ENCODE measurements at regions not wholly inside any gene's neighbourhood (a gene's known extent, or its start where the extent isn't known, plus 50 kb on each side); places are given as distances from the start of the nearest gene placed in this dataset.
A peak's percentile ranks its signal among the peaks of the same experiment; 100 is the strongest.

GRCh38 chr20:48502758-48503157 lies 325.0 kb downstream of the PREX1 start:
- intact Hi-C loops (cut with micrococcal nuclease; ENCODE audit: unreplicated experiment): no loop called here
- H3K4me2 ChIP-seq (ENCODE audit: control insufficient read depth, insufficient read depth): no peak overlapping the region
- POLR2A ChIA-PET: no interaction called here

More at GRCh38 chr20:48502758-48503157, 325.0 kb downstream of the PREX1 start:
- Histone ChIP-seq H3K9me3 (replicated peaks; ENCODE audit: control insufficient read depth, insufficient read depth, low read length) (no peaks in the 10 kb centered on the region), H2AFZ (ENCODE audit: control insufficient read depth, low read depth, low read length) (no peak overlapping the region), H3K4me3 (no peak overlapping the region), H3K4me1 (ENCODE audit: control insufficient read depth, insufficient read depth, low read length) (no peaks in the 10 kb centered on the region), H4K20me1 (ENCODE audit: control insufficient read depth, insufficient read depth) (no peaks in the 10 kb centered on the region), H3K27me3 (replicated peaks in 1 of 2; ENCODE audit: control insufficient read depth in 2 of 2, insufficient read depth in 2 of 2, low read length in 1 of 2) (peaks cover 0 to 4% of the 10 kb centered on the region in 2 experiments; a peak in 2 of 4 replicates), H3K9ac (ENCODE audit: control insufficient read depth, insufficient read depth, low read length) (no peak overlapping the region), H3K27ac (ENCODE audit: control insufficient read depth, insufficient read depth) (no peak overlapping the region), H3K79me2 (ENCODE audit: control insufficient read depth, insufficient read depth, low read length) (no peaks in the 10 kb centered on the region), H3K36me3 (ENCODE audit: control insufficient read depth in 2 of 2, insufficient read depth in 2 of 2, low read length in 1 of 2) (no peaks in the 10 kb centered on the region)
- RAD21 ChIA-PET (ENCODE audit: unreplicated experiment): no interaction called here
- in situ Hi-C loops (cut with MboI): no loop called here
- SMC1A ChIA-PET (ENCODE audit: uncharacterized antibody, unreplicated experiment): interaction anchor here (0.5 to 1.3 kb wide), 3 partner anchors 14 to 118 kb away, joined by 3 to 5 read pairs (median 3); no protein-coding TSS in a partner anchor
- no TSS peak for BruUV-seq (replicated peaks)
- FAIRE-seq (no peak), DNase-seq (ENCODE audit: low read depth, low spot score) (no peak), ATAC-seq (no peak)
- WGBS (ENCODE audit: insufficient coverage, insufficient replicate concordance, low lambda C conversion rate, missing lambda C conversion rate): 39% methylated on average over 9 of the region's 9 CpGs
- TF ChIP-seq ATF7 (IDR thresholded peaks at IDR 0.05; ENCODE audit: low read depth) (no peak), ETV6 (conservative IDR thresholded peaks at IDR 0.05 in 1 of 2, IDR thresholded peaks at IDR 0.05 in 1 of 2; ENCODE audit: borderline replicate concordance in 1 of 2, low read depth in 1 of 2) (peak in 1 of 2 experiments; percentile 69; a peak in 1 of 4 replicates), ZBTB40 (IDR thresholded peaks at IDR 0.05; ENCODE audit: borderline replicate concordance) (no peak)
- CTCF ChIA-PET: interaction anchor here (0.7 to 1.3 kb wide), 2 partner anchors 118 to 776 kb away, joined by 3 read pairs; no protein-coding TSS in a partner anchor
